Uterus (tissue), 2 donors: ENCODE measurements at regions not wholly inside any gene's neighbourhood (a gene's known extent, or its start where the extent isn't known, plus 50 kb on each side); places are given as distances from the start of the nearest gene placed in this dataset.

Experiments used
- POLR2A ChIP-seq, 2 donors: fragments of 450-650 bp; IDR thresholded peaks; one replicate each; pipeline ENCODE4 v1.6.1; 2016; ENCODE audit warnings: antibody characterized with exemption in 2 of 2, mild to moderate bottlenecking in 1 of 2, moderate library complexity in 1 of 2
- TF ChIP-seq, protein P1 (sequence below), 4 experiments: fragments of 200-600 bp in 2 of 4; fragments of 450-650 bp in 2 of 4; sonication (generic) in 2 of 4; IDR thresholded peaks; one replicate each; pipeline ENCODE4 v1.5.1; 2016 to 2019; ENCODE audit warnings: antibody characterized with exemption in 4 of 4, mild to moderate bottlenecking in 2 of 4, moderate library complexity in 1 of 4

- TF ChIP-seq, protein P1, sequence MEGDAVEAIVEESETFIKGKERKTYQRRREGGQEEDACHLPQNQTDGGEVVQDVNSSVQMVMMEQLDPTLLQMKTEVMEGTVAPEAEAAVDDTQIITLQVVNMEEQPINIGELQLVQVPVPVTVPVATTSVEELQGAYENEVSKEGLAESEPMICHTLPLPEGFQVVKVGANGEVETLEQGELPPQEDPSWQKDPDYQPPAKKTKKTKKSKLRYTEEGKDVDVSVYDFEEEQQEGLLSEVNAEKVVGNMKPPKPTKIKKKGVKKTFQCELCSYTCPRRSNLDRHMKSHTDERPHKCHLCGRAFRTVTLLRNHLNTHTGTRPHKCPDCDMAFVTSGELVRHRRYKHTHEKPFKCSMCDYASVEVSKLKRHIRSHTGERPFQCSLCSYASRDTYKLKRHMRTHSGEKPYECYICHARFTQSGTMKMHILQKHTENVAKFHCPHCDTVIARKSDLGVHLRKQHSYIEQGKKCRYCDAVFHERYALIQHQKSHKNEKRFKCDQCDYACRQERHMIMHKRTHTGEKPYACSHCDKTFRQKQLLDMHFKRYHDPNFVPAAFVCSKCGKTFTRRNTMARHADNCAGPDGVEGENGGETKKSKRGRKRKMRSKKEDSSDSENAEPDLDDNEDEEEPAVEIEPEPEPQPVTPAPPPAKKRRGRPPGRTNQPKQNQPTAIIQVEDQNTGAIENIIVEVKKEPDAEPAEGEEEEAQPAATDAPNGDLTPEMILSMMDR (IDR thresholded peaks at IDR 0.05), result no peak
- TF ChIP-seq POLR2A (IDR thresholded peaks at IDR 0.05), result no peak
Measured at GRCh38 chr2:224173210-224173609, 134.1 kb upstream of the SERPINE2 start.
